ENCODE measurements at regions not wholly inside any gene's neighbourhood (a gene's known extent, or its start where the extent isn't known, plus 50 kb on each side); places are given as distances from the start of the nearest gene placed in this dataset.

DNA sequence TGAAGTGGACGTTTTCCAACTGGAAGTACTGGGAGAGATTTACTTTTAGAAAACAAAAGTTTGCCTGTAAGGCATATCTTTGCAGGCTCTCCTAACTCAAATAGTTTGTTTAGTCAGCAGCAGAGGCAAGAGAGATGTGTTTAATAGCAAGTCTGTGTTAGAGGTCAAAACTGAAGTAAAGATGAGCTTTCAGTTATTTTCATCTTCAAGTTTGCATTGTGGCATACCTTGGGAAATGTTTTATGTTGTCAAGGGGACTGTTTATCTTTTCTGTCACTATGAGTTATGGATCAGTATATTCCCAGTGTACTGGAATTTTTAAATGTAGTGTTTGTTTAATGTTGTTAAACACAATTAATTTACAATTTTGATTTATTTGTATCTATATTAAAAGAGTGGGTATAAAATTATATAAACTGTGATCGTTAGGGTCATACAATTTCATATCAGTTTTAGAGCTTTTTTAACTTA lies 169.7 kb upstream of the PPP1R3A start:
- TF ChIP-seq CTCF (IDR thresholded peaks at IDR 0.05; ENCODE audit: poor library complexity, severe bottlenecking), result no peak
- Histone ChIP-seq H3K36me3 (ENCODE audit: low read depth) (no peaks in the 10 kb centered on the region), H3K4me3 (ENCODE audit: severe bottlenecking) (no peak overlapping the region), H3K9me3 (ENCODE audit: severe bottlenecking) (no peaks in the 10 kb centered on the region), H3K27me3 (ENCODE audit: insufficient read depth, poor library complexity, severe bottlenecking) (peaks cover 86% of the 10 kb centered on the region), H3K4me1 (ENCODE audit: insufficient read depth, poor library complexity, severe bottlenecking) (no peaks in the 10 kb centered on the region), H3K27ac (ENCODE audit: poor library complexity, severe bottlenecking) (no peak overlapping the region)
- ATAC-seq (ENCODE audit: low read depth), result no peak
- no peak for DNase-seq (ENCODE audit: low spot score)

- peaks cover 92% of the 10 kb centered on the region for H3K27me3 ChIP-seq (ENCODE audit: insufficient read depth, poor library complexity, severe bottlenecking)
- no peak for ATAC-seq (ENCODE audit: low read depth)
- H3K4me3 ChIP-seq (ENCODE audit: severe bottlenecking), result no peak overlapping the region
- DNase-seq (ENCODE audit: low spot score), result no peak
- H3K4me1 ChIP-seq (ENCODE audit: insufficient read depth, poor library complexity, severe bottlenecking), result no peaks in the 10 kb centered on the region
- no peak overlapping the region for H3K27ac ChIP-seq (ENCODE audit: poor library complexity, severe bottlenecking)
- no peaks in the 10 kb centered on the region for H3K9me3 ChIP-seq (ENCODE audit: severe bottlenecking)
- no peak for TF ChIP-seq CTCF (IDR thresholded peaks at IDR 0.05; ENCODE audit: poor library complexity, severe bottlenecking)
- no peaks in the 10 kb centered on the region for H3K36me3 ChIP-seq (ENCODE audit: low read depth)
Observed at GRCh38 chr7:114087653-114088469, 169.1 kb upstream of the PPP1R3A start.

GRCh38 chr7:114086914-114087652 lies 168.3 kb upstream of the PPP1R3A start:
- Histone ChIP-seq H3K4me3 (ENCODE audit: severe bottlenecking) (no peak overlapping the region), H3K27ac (ENCODE audit: poor library complexity, severe bottlenecking) (no peak overlapping the region), H3K9me3 (ENCODE audit: severe bottlenecking) (no peaks in the 10 kb centered on the region), H3K4me1 (ENCODE audit: insufficient read depth, poor library complexity, severe bottlenecking) (no peaks in the 10 kb centered on the region), H3K27me3 (ENCODE audit: insufficient read depth, poor library complexity, severe bottlenecking) (peaks cover 97% of the 10 kb centered on the region), H3K36me3 (ENCODE audit: low read depth) (no peaks in the 10 kb centered on the region)
- DNase-seq (ENCODE audit: low spot score) (no peak), ATAC-seq (ENCODE audit: low read depth) (no peak; the same call in 2 of the 3 replicates)
- no peak for TF ChIP-seq CTCF (IDR thresholded peaks at IDR 0.05; ENCODE audit: poor library complexity, severe bottlenecking)

GRCh38 chr7:114086537-114086913 lies 167.7 kb upstream of the PPP1R3A start:
- H3K27ac ChIP-seq (ENCODE audit: poor library complexity, severe bottlenecking), result no peak overlapping the region
- TF ChIP-seq CTCF (IDR thresholded peaks at IDR 0.05; ENCODE audit: poor library complexity, severe bottlenecking), result no peak
- H3K4me3 ChIP-seq (ENCODE audit: severe bottlenecking), result peak overlapping the region; percentile 27
- peaks cover 98% of the 10 kb centered on the region for H3K27me3 ChIP-seq (ENCODE audit: insufficient read depth, poor library complexity, severe bottlenecking)
- H3K9me3 ChIP-seq (ENCODE audit: severe bottlenecking), result no peaks in the 10 kb centered on the region
- DNase-seq (ENCODE audit: low spot score), result no peak
- no peak for ATAC-seq (ENCODE audit: low read depth)
- no peaks in the 10 kb centered on the region for H3K4me1 ChIP-seq (ENCODE audit: insufficient read depth, poor library complexity, severe bottlenecking)
- no peaks in the 10 kb centered on the region for H3K36me3 ChIP-seq (ENCODE audit: low read depth)
